PC-9 (cell line): ENCODE measurements at regions not wholly inside any gene's neighbourhood (a gene's known extent, or its start where the extent isn't known, plus 50 kb on each side); places are given as distances from the start of the nearest gene placed in this dataset.

Source experiments
- CTCF ChIP-seq: fragments of 200-600 bp; sonication (generic); conservative IDR thresholded peaks from 2 replicates; pipeline ENCODE4 v1.6.1; 2017; ENCODE audit warnings: mixed run types, antibody characterized with exemption, mild to moderate bottlenecking, moderate library complexity
- EZH2 ChIP-seq: fragments of 200-600 bp; sonication (generic); IDR thresholded peaks from 2 replicates; pipeline ENCODE4 v1.8.0; 2017; ENCODE audit warnings: antibody characterized with exemption, low read depth

GRCh38 chr14:61602003-61602732 lies 93.1 kb upstream of the HIF1A start:
- TF ChIP-seq CTCF: no peak
- no peak for TF ChIP-seq EZH2
